GM21381 (cell line): ENCODE measurements at regions not wholly inside any gene's neighbourhood (a gene's known extent, or its start where the extent isn't known, plus 50 kb on each side); places are given as distances from the start of the nearest gene placed in this dataset.

Source experiments
- ATAC-seq: cut with Tn5 transposase; IDR thresholded peaks from one replicate; pipeline ENCODE4 v1.9.1; 2021; ENCODE audit warnings: mild to moderate bottlenecking, moderate library complexity; ENCODE audit not compliant: unreplicated experiment

DNA sequence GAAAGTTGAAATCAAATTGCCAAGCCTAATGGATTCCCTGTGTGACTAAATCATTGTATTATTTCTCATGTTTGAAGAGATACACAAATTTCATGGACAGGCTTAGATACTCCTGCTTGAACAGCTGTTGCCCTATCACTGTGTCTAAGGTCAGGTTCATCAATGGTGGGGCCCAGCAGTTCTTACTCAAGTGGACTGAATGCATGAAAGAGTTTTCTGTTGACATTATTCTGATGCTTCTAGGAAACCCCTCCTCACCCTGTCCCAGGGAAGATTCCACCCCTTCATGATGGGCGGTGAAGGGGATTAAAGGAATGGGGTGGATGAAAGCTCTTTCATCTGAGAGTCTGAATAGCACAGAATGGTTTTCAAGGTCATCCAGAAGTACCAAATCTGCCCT lies 148.8 kb downstream of the INO80D start:
- ATAC-seq, result no peak

DNA sequence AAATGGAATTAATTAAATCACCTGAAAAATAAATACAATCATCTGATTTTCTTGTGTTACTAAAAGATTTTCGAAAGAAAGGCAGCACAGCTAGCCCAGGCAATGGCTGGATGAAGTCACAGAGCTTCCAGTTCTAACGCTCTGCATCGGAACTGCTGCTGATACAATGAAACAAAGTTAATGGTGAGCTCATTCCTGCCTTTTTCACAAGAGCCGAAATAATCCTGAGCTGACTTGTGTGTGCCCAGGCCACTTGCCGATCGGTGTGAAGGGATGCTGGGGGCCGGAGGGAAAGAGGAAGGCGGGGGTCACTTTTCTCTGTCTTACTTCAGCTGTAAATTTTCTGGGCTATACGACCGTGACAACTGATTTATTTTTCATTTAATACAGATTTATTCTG lies 149.5 kb downstream of the INO80D start:
- no peak for ATAC-seq

GRCh38 chr2:205934443-205934842 lies 151.5 kb downstream of the INO80D start:
- ATAC-seq, result no peak

DNA sequence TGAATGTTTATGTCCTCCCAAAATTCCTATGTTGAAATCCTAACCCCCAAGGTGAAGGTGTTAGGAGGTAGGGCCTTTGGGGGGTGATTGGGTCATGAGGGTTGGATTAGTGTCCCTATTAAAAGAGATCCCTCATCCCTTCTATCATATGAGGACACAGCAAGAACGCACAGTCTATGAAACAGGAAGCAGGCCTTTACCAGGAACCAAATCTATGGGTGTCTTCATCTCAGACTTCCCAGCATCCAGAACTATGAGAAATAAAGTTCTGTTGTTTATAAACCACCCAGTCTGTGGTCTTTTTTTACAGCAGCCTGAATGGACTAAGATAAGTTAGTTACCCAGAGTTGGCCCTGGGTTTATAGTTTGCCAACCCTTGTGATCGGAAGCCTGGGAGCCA lies 153.1 kb downstream of the INO80D start:
- ATAC-seq, result no peak

DNA sequence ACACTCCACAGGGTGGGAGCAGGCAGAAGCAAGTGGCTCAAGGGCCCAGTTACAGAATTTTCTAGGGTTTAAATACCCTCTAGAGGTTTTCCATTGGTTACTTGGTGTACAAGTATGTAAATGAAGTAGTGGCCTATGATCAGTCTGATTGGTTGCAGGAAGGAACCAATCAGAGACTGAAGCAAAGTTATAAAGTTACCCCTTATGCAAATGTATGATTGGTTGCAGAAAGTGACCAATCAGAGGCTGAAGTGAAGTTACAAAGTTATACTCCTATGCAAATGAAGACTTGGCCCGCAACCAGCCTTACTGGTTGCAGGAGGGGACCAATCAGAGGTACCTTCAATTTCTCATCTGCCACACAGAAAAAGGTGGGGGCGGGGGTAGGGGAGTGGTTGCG lies 154.6 kb downstream of the INO80D start:
- no peak for ATAC-seq

GRCh38 chr2:205930209-205930608 lies 155.8 kb downstream of the INO80D start:
- ATAC-seq, result no peak

DNA sequence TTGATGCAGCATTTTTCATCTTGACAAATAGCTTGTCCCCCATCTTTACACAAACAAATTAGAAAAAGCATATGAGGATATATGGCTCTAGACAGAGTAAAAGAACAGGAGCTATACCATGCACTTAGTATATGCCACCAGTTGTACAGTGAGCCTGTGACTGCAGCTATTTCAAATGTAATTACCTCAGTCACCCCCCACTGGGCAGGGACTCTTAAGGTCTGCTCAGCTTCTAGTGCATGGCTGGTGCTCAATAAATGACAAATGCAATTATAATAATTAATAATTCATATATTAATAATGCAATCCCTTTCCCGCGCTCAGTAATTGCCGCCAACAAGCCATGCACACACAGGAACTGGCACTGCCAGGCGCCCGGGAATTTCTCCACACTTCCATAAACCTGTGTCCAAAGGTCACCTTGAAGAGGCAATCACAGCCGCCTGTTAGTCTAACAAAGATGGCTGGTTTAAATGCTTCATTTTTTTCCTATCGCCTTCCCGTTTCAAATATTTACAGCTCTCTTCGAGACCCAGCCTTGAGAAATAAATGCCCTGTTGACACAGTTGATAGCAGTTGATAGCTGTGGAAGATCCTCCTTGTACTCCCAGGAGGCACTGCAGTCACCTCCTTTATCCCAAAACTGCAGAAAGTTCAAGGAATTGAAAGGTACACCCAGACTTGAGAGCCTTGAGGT lies 156.6 kb downstream of the INO80D start:
- no peak for ATAC-seq

DNA sequence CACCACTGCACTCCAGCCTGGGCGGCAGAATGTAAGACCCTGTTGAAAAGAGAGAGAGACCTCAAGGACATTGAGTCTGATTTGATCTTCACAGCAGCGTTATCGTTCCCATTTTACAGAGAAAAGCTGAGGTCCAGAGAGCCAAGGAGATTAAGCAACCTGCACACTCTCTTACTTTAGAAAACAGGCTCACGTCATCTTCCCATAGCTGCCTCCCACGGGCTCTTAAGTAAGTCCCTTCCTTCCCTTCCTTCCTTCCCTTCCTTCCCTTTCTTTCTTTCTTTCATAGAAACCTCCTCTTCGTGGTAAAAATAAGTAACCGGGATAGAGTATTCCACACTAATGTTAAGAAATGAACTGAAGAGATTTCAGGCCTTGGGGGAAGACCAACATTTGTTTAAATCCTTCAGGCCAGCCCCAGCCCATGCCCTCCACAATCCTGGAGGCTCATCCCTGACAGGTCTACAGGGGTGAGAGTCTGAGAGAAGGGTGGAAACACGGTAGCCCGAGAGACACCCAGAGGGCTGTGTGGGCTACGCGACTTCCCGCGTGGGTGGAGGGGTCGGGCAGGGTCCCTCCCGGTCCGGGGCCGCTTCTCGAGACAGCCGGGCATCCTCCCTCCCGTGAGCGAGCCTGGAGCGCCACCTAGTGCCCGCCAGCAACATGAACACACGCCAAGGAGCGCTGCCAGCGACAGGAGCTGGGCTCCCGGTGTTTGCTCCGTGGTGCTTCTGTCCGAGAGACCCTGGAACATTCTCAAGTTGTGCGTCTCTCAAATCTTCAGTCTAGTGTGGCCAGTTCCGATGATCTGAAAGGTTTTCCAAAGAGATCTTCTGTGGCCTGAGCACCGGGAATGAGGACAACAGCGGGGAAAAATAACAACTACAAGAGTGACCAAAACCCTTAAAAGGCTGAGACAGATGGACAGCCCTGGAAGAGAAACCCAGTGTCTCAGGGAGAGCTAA lies 160.3 kb downstream of the INO80D start:
- ATAC-seq, result peak; percentile 96

DNA sequence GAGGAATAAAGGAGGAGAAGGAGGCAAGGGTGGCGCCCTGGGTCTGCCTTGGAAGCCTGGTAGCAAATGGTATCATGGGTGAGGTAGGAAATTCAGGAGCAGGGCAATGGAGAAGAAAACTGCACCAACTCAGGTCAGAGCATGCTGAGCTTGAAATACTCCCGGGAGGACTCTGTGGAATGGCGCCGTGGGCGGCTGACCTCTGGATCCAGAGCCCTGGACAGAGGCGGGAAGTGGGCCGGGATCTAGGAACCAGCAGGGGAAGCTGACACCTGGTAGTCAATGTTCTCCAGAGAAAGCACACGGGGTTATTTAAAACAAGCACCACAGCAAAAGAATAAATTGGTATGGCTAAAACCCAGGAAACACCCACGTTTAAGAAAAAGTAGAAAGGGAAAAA lies 161.3 kb downstream of the INO80D start:
- no peak for ATAC-seq

GRCh38 chr2:205915130-205915524 lies 170.8 kb downstream of the INO80D start:
- no peak for ATAC-seq

GRCh38 chr2:205914213-205915129 lies 171.5 kb downstream of the INO80D start:
- ATAC-seq, result no peak

DNA sequence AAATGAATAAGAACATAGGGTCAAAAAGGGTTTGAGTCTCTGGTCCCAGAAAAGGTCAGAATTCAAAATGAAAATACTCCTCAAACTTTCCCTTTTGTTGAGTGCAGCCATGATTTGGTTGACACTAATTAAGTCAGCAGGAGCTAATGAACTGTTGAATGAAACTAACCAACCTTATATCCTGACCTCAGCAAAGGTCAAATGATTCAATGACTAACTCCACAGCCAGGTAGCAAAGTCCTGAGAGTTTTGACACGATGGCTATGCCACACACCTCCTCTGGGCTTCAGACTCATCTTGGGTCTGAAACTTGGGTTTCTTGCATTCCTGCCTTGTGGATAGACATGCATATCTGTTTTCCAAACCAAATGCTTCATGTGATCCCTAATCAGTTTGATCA lies 172.3 kb downstream of the INO80D start:
- no peak for ATAC-seq

DNA sequence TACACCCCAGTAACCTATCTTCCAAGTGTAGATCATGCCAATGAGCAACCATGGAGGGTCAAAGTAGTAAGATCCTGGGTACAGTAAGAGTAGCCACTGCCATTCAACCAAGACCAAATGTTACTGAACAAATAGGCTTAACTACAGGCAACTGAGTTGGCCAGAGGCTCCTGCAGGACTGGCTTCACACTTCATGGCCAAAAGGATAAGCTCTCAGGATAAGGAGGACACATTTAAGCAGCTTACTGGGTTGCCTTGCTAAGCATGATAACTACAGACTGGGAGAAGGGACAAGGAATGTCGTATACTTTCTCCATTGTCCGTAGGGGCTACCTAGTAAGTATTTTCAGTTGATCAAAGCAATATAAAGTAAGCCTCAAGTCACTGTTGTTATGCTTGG lies 174.7 kb downstream of the INO80D start:
- no peak for ATAC-seq

GRCh38 chr2:205909184-205909572 lies 176.8 kb downstream of the INO80D start:
- ATAC-seq, result no peak

DNA sequence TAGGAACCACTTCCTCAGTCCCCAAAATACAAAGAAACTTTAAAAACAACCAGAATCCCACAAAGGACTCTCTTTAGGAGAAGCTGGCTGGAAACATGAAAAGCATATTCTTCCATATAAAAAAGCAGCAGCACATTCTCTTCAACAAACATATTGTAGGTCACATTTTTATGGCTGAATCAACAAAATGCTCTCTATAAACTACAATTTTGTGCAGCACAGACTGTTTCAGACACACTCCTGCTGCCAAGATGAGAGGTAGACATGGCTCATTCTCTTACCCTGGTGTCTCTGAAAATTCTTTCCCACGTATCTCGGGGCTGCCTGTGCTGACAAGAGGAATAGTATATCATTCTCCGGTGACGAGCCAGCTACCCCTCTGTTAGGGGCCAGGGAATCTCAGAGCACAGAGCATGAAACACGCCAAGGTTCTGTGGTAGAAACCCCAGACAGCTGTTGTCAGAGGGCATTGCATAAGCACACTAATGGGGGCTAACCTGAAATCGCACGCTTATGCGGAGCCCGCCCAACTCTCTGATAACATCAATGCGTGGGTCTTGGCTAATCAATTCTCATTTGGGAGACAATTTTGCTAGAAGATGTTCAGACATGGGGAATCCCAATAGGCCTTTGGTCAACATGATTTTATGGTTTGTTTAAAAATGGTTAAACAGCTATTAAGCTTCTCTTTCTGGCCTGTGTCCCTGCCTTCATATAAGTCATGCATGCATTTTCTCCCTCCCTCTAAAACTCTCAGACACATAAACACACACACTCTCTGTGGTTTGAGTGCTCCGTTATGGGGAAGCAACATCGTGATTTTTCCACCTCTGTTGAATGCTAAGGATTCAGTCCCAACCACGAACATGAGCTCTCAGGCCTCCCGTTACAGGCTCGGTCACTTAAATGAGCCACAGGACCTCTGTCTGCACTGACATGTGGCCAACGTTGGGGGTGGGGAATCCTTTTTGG lies 177.5 kb downstream of the INO80D start:
- no peak for ATAC-seq

GRCh38 chr2:205906419-205906818 lies 179.6 kb downstream of the INO80D start:
- no peak for ATAC-seq

GRCh38 chr2:205905576-205905975 lies 180.4 kb downstream of the INO80D start:
- ATAC-seq, result no peak

DNA sequence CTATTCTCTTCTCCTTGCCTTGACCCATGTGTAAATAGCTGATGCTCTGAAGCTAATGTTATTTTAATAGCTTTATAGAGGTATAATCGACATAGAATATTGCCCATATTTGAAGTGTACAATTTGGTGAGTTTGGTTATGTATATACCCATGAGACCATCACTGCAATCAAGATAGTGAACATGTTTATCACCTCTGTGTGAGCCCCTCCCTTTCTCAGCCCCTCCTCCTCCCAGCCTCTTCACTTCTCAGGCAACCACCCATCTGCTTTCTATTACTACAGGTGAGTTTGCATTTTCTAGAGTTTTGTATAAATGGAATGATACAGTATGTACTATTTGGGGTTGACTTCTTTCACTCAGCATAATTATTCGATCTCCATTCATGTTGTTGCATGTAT lies 181.1 kb downstream of the INO80D start:
- no peak for ATAC-seq

DNA sequence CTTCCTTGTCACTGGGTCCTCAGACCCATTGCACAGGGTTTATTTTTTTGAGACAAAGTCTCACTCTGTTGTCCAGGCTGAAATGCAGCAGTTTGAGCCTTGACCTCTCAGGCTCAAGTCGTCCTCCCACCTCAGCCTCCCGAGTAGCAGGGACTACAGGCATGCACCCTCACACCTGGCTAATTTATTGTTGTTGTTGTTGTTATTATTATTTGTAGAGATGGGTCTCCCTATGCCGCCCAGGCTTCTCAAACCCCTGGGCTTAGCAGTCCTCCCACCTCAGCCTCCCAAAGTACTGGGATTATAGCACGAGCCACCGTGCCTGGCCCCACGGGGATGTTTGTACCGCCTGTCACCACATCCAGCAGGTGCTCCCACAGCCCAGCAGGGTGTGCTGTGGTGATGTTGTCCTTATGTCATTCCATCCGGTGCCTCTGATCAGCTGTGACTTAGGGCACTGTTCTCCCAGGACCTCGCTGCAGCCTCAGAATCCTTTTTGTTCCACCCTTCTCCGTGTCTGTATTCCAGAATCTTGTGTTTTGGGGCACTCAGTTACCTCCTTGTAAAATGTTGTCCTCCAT lies 182.3 kb downstream of the INO80D start:
- ATAC-seq, result peak; percentile 89

GRCh38 chr2:205902900-205903237 lies 183.1 kb downstream of the INO80D start:
- ATAC-seq, result no peak
